HepG2 (cell line): ENCODE measurements at regions not wholly inside any gene's neighbourhood (a gene's known extent, or its start where the extent isn't known, plus 50 kb on each side); places are given as distances from the start of the nearest gene placed in this dataset.

ENCODE experiments used
- CREBL2 ChIP-seq: sonication (generic); formaldehyde crosslinking; IDR thresholded peaks from 2 replicates; pipeline ENCODE4 v1.8.1; 2023; ENCODE audit warnings: missing genetic modification reagents, mild to moderate bottlenecking, borderline replicate concordance
- CSRNP2 ChIP-seq: sonication (generic); formaldehyde crosslinking; conservative IDR thresholded peaks from 2 replicates; pipeline ENCODE4 v1.8.0; 2022; ENCODE audit warnings: low read depth, missing genetic modification reagents
- ESRRA ChIP-seq: sonication (generic); formaldehyde crosslinking; IDR thresholded peaks from 2 replicates; pipeline ENCODE4 v1.5.1; 2020; ENCODE audit warnings: mild to moderate bottlenecking, low read depth, missing genetic modification reagents
- EZH2 ChIP-seq: conservative IDR thresholded peaks from 2 replicates; pipeline ENCODE4 v1.6.1; 2012; ENCODE audit warnings: mild to moderate bottlenecking, low read depth, low read length, moderate library complexity
- GATAD2A ChIP-seq: IDR thresholded peaks from 2 replicates; pipeline ENCODE4 v1.6.1; 2016
- HOMEZ ChIP-seq: IDR thresholded peaks from 2 replicates; pipeline ENCODE4 v1.6.1; 2016; ENCODE audit warnings: low read depth
- KAT8 ChIP-seq: IDR thresholded peaks from 2 replicates; pipeline ENCODE4 v1.6.1; 2016; ENCODE audit warnings: missing genetic modification reagents, missing compliant biosample characterization
- KLF13 ChIP-seq: sonication (generic); formaldehyde crosslinking; IDR thresholded peaks from 2 replicates; pipeline ENCODE4 v1.4.0; 2020; ENCODE audit warnings: mild to moderate bottlenecking, missing genetic modification reagents
- MTF2 ChIP-seq: sonication (generic); formaldehyde crosslinking; IDR thresholded peaks from 2 replicates; pipeline ENCODE4 v1.5.0; 2020; ENCODE audit warnings: missing genetic modification reagents, borderline replicate concordance
- NCOA5 ChIP-seq: sonication (generic); formaldehyde crosslinking; IDR thresholded peaks from 2 replicates; pipeline ENCODE4 v1.4.0; 2020; ENCODE audit warnings: missing genetic modification reagents
- SMARCC2 ChIP-seq: fragments of 450-650 bp; IDR thresholded peaks from 2 replicates; pipeline ENCODE4 v1.6.1; 2017; ENCODE audit warnings: antibody characterized with exemption, mild to moderate bottlenecking
- SMYD3 ChIP-seq: sonication (generic); formaldehyde crosslinking; IDR thresholded peaks from 2 replicates; pipeline ENCODE4 v1.8.1; 2023; ENCODE audit warnings: mild to moderate bottlenecking, missing genetic modification reagents
- SNAPC4 ChIP-seq: sonication (generic); formaldehyde crosslinking; IDR thresholded peaks from 2 replicates; pipeline ENCODE4 v1.4.0; 2020; ENCODE audit warnings: mild to moderate bottlenecking, missing genetic modification reagents
- SNRNP70 ChIP-seq: fragments of 200-400 bp; formaldehyde crosslinking; IDR thresholded peaks from 2 replicates; pipeline ENCODE4 v1.6.1; 2017; ENCODE audit warnings: mild to moderate bottlenecking, low read depth, low read length, moderate library complexity
- THAP8 ChIP-seq: sonication (generic); formaldehyde crosslinking; IDR thresholded peaks from 2 replicates; pipeline ENCODE4 v1.5.1; 2020; ENCODE audit warnings: missing genetic modification reagents, mild to moderate bottlenecking, borderline replicate concordance
- ZBTB42 ChIP-seq: sonication (generic); formaldehyde crosslinking; IDR thresholded peaks from 2 replicates; pipeline ENCODE4 v1.5.0; 2020; ENCODE audit warnings: mild to moderate bottlenecking, missing genetic modification reagents
- ZC3H13 ChIP-seq: sonication (generic); formaldehyde crosslinking; IDR thresholded peaks from 2 replicates; pipeline ENCODE4 v1.8.1; 2023; ENCODE audit warnings: mild to moderate bottlenecking, missing genetic modification reagents, moderate library complexity
- ZNF17 ChIP-seq: sonication (generic); formaldehyde crosslinking; IDR thresholded peaks from 2 replicates; pipeline ENCODE4 v1.5.0; 2020; ENCODE audit warnings: mild to moderate bottlenecking, missing genetic modification reagents
- ZNF20 ChIP-seq: sonication (generic); formaldehyde crosslinking; IDR thresholded peaks from 2 replicates; pipeline ENCODE4 v1.4.0; 2020; ENCODE audit warnings: mild to moderate bottlenecking, moderate library complexity, missing genetic modification reagents
- ZNF382 ChIP-seq: sonication (generic); formaldehyde crosslinking; IDR thresholded peaks from 2 replicates; pipeline ENCODE4 v1.5.0; 2020; ENCODE audit warnings: missing genetic modification reagents, mild to moderate bottlenecking, borderline replicate concordance
- ZNF432 ChIP-seq: sonication (generic); formaldehyde crosslinking; IDR thresholded peaks from 2 replicates; pipeline ENCODE4 v1.5.0; 2020; ENCODE audit warnings: missing genetic modification reagents, mild to moderate bottlenecking, borderline replicate concordance
- ZNF709 ChIP-seq: sonication (generic); formaldehyde crosslinking; IDR thresholded peaks from 2 replicates; pipeline ENCODE4 v1.5.0; 2020; ENCODE audit warnings: mild to moderate bottlenecking, missing genetic modification reagents

- no peak for TF ChIP-seq SMYD3 (CRISPR knock-in tag)
- TF ChIP-seq ZNF20 (CRISPR knock-in tag) = no peak
- TF ChIP-seq GATAD2A (CRISPR knock-in tag) = peak; percentile 38; the same call in 1 of the 2 replicates
- no peak for TF ChIP-seq ZNF17 (CRISPR knock-in tag)
- TF ChIP-seq ZNF432 (CRISPR knock-in tag) = no peak
- TF ChIP-seq CSRNP2 (CRISPR knock-in tag) = no peak
- TF ChIP-seq SMARCC2 = no peak
- TF ChIP-seq HOMEZ (CRISPR knock-in tag) = no peak
- TF ChIP-seq NCOA5 (CRISPR knock-in tag) = no peak
- TF ChIP-seq SNAPC4 (CRISPR knock-in tag) = no peak
- TF ChIP-seq ZBTB42 = no peak
- TF ChIP-seq MTF2 (CRISPR knock-in tag) = no peak
- TF ChIP-seq ESRRA (CRISPR knock-in tag) = no peak
- TF ChIP-seq KAT8 (CRISPR knock-in tag) = peak; percentile 42; the same call in 1 of the 2 replicates
- TF ChIP-seq ZNF382 (CRISPR knock-in tag) = no peak
- no peak for TF ChIP-seq THAP8 (CRISPR knock-in tag)
- no peak for TF ChIP-seq EZH2
- no peak for TF ChIP-seq ZNF709
- no peak for TF ChIP-seq SNRNP70
- peak; percentile 28; the same call in 1 of the 2 replicates for TF ChIP-seq ZC3H13 (CRISPR knock-in tag)
- TF ChIP-seq KLF13 = no peak
- TF ChIP-seq CREBL2 (CRISPR knock-in tag) = no peak
These were observed 59.0 kb upstream of the ACOT11 start (continued) for GRCh38 chr1:54488779-54489626.
